ENCODE measurements at regions not wholly inside any gene's neighbourhood (a gene's known extent, or its start where the extent isn't known, plus 50 kb on each side); places are given as distances from the start of the nearest gene placed in this dataset.
"Not testable (repeated sequence)": the region's sequence is repeated elsewhere in the genome, so short reads cannot be mapped to it uniquely, and the experiment has no call there.

DNA sequence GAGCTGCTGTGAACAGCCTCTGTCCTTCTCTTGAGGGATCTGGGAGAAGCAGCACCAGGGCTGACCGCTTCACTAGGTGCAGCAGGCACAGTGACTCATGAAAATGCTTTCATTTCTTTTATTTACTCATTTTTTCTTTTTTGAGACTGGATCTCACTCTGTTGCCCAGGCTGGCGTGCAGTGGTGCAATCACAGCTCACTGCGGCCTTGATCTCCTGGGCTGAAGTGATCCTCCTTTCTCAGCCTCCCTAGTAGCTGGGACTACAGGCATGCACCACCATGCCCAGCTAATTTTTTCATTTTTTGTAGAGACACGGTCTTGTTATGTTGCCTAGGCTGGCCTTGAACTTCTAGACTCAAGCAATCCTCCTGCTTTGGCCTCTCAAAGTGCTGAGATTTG is 216.8 kb upstream of the EEF2KMT start:
- no peak for DNase-seq

DNA sequence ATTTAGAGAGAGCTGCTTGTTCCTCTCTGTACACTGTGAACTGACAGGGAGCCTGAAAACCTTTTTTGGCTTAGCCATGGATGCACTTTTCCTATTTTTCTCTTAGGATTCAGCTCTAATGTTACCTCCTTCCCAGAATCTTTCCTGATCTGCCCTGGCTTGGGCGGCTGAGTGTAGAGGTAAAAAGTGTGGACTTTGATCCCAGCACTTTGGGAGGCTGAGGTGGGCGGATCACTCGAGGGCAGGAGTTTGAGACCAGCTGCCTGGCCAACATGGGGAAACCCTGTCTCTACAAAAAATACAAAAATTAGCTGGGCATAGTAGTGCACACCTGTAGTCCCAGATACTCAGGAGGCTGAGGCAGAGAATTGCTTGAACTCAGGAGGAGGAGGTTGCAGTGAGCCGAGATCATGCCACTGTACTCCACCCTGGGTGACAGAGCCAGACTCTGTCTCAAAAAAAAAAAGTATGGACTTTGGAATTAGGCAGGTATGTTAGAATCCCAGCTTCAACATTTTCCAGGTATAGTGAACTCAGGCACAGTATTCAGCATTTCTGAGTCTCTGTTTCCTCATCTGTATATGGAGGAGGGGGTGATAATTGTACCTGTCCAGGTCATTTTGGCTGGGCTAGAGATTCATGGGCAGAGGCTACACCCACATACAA is 212.5 kb upstream of the EEF2KMT start:
- DNase-seq = no peak

GRCh38 chr16:5305023-5305422 is 207.4 kb upstream of the EEF2KMT start:
- DNase-seq = no peak

GRCh38 chr16:5302372-5303114 is 204.9 kb upstream of the EEF2KMT start:
- no peak for DNase-seq

- DNase-seq = no peak
Measured at GRCh38 chr16:5298202-5298601, 200.6 kb upstream of the EEF2KMT start.

GRCh38 chr16:5296176-5296575 is 198.6 kb upstream of the EEF2KMT start:
- DNase-seq = no peak

DNA sequence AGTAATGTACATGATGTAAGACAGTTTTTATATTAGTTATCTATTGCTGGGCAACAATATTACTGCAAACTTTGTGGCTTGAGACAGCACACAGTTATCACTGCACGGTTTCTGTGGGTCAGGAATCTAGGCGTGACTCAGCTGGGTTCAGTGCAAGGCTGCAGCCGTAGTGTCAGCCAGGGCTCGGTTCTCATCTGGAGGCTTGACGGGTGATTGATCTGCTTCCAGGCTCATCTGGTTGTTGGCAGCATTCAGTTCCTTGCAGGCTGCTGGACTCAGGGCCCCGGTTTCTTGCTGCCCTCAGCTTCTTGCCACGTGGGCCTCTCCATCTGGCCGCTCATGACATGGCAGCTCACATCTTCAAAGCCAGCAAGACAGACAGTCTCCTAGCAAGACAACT is 197.7 kb upstream of the EEF2KMT start:
- DNase-seq = not testable (repeated sequence)

- not testable (repeated sequence) for DNase-seq
Measured at GRCh38 chr16:5282152-5282551, 184.6 kb upstream of the EEF2KMT start.

GRCh38 chr16:5257462-5257861 is 159.9 kb upstream of the EEF2KMT start:
- DNase-seq = no peak

GRCh38 chr16:5252791-5253190 is 155.2 kb upstream of the EEF2KMT start:
- no peak for DNase-seq

- not testable (repeated sequence) for DNase-seq
Measured at GRCh38 chr16:5247403-5247802, 149.8 kb upstream of the EEF2KMT start.

GRCh38 chr16:5240278-5240626 is 142.7 kb upstream of the EEF2KMT start:
- not testable (repeated sequence) for DNase-seq

GRCh38 chr16:5239472-5240277 is 142.1 kb upstream of the EEF2KMT start:
- not testable (repeated sequence) for DNase-seq

DNA sequence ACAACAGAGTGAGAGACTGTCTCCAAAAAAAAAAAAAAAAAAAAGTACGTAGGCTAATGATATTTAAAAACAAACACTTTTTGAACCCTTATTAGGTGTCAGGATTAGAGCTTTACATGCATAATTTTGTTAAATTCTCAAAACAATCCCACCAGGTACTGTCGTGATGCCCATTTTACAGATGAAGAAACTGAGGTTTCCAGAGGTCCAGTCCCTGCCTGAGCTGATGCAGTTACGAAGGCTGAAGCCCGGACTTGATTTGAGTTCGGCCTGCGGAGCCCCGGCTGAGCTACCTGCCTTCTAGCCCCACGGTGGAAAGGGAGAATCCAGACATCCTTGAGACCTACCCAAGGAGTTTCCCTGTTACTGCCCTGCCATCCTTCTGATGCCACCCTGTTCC is 137.5 kb upstream of the EEF2KMT start:
- DNase-seq = no peak

GRCh38 chr16:5234295-5235050 is 136.9 kb upstream of the EEF2KMT start:
- DNase-seq = no peak

GRCh38 chr16:5231246-5231759 is 133.7 kb upstream of the EEF2KMT start:
- no peak for DNase-seq

DNA sequence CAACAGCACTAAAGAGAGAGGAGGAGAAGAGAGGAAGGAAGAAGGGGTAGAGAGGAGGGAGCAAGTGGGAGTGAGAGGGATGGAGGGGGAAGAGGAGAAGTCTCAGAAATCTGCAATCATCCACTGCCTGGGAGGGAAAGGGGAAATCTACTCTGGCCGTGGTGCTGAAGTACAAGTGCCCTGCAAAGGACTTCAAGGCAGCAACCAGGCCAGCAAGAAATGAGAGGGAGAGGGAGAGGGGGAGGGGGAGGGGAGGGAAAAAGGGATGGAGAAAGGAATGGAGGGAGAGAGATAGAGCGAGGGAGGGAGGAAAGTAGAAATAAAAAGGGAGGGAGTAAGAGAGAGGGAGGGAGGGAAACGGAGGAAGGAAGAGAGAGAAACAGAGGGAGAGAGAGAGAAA is 130.8 kb upstream of the EEF2KMT start:
- DNase-seq = no peak

GRCh38 chr16:5225931-5226655 is 128.5 kb upstream of the EEF2KMT start:
- no peak for DNase-seq

- no peak for DNase-seq
Measured at GRCh38 chr16:5222761-5223160, 125.2 kb upstream of the EEF2KMT start.

- not testable (repeated sequence) for DNase-seq
Measured at GRCh38 chr16:5221831-5222230, 124.2 kb upstream of the EEF2KMT start.

- DNase-seq = no peak
Measured at GRCh38 chr16:5220705-5221104, 123.1 kb upstream of the EEF2KMT start.

DNA sequence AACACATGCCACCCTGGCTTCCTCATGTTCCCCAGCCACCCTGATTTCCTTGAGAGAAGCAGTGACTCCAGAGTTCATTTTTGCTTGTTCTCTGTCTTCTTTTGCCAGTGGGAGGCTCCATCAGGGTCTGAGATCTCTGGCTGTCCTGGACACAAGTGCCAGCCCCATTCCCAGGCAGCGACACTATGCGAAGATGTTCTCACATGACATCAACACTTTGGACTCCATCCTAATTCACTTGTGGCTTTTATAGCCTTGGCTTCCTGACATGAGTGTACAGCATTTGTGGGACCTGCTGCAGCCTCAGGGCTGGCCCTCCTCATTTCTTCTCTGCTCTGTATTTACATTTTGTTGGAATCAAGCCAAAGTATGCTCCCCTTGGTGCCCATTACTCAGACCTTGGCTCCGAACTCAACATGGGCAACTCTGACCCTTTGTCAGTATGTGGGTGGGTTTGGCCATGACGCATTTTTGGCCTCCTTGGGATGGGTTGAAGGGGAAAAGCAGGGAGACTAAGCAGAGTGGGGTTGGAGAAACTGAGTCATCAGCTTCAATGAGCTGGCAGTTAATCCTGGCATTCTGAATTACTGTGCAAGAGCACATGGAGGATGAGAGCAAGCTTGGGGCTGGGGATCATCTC is 119.0 kb upstream of the EEF2KMT start:
- no peak for DNase-seq

Measured in NCI-H1092 (cell line).